ENCODE measurements at regions not wholly inside any gene's neighbourhood (a gene's known extent, or its start where the extent isn't known, plus 50 kb on each side); places are given as distances from the start of the nearest gene placed in this dataset.

DNA sequence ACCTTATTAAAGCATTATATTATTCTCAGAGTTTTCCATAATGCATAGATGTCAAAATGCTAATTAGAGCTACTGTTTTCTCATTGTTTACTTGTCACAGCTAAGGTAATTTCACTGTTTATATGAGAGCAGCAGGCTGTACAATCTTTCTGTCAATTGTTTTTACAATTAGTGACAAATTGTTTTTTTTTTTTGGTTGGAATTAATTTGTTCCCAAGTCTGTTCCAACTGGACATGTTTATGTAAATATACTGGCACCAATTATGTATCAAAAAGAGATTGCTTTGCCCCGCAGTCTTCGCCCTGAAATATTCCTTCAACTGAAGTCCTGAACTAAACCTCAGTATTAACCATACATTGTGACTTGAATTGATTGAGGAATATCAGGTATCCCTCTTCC, 72.3 kb upstream of the GRIA4 start:
- TF ChIP-seq CTCF (IDR thresholded peaks at IDR 0.05) (no peak), POLR2AphosphoS5 (IDR thresholded peaks at IDR 0.05; ENCODE audit: low read depth, low read length) (no peak)
- TF ChIP-seq, protein P1, sequence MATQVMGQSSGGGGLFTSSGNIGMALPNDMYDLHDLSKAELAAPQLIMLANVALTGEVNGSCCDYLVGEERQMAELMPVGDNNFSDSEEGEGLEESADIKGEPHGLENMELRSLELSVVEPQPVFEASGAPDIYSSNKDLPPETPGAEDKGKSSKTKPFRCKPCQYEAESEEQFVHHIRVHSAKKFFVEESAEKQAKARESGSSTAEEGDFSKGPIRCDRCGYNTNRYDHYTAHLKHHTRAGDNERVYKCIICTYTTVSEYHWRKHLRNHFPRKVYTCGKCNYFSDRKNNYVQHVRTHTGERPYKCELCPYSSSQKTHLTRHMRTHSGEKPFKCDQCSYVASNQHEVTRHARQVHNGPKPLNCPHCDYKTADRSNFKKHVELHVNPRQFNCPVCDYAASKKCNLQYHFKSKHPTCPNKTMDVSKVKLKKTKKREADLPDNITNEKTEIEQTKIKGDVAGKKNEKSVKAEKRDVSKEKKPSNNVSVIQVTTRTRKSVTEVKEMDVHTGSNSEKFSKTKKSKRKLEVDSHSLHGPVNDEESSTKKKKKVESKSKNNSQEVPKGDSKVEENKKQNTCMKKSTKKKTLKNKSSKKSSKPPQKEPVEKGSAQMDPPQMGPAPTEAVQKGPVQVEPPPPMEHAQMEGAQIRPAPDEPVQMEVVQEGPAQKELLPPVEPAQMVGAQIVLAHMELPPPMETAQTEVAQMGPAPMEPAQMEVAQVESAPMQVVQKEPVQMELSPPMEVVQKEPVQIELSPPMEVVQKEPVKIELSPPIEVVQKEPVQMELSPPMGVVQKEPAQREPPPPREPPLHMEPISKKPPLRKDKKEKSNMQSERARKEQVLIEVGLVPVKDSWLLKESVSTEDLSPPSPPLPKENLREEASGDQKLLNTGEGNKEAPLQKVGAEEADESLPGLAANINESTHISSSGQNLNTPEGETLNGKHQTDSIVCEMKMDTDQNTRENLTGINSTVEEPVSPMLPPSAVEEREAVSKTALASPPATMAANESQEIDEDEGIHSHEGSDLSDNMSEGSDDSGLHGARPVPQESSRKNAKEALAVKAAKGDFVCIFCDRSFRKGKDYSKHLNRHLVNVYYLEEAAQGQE (IDR thresholded peaks at IDR 0.05; ENCODE audit: insufficient read depth in 1 of 2, low read depth in 2 of 2, low read length in 1 of 2) = no peak
